Fibroblast of mammary gland (primary cell): ENCODE measurements at regions not wholly inside any gene's neighbourhood (a gene's known extent, or its start where the extent isn't known, plus 50 kb on each side); places are given as distances from the start of the nearest gene placed in this dataset.
"Not testable (repeated sequence)": the region's sequence is repeated elsewhere in the genome, so short reads cannot be mapped to it uniquely, and the experiment has no call there.

ENCODE experiments used
- DNase-seq: peaks from one replicate; pipeline ENCODE4 v3.0.0-alpha.2; 2010; ENCODE audit warnings: low read depth
- H3K4me3 ChIP-seq: 2 replicates; pipeline ENCODE4 v1.5.1; 2011; ENCODE audit warnings: low read depth, mild to moderate bottlenecking, low read length, moderate library complexity; ENCODE audit not compliant: control insufficient read depth
- TF ChIP-seq, protein P1 (sequence below): conservative IDR thresholded peaks from 2 replicates; pipeline ENCODE4 v1.5.1; 2011; ENCODE audit warnings: low read depth, low read length, inconsistent platforms; ENCODE audit not compliant: control insufficient read depth, insufficient read depth

DNA sequence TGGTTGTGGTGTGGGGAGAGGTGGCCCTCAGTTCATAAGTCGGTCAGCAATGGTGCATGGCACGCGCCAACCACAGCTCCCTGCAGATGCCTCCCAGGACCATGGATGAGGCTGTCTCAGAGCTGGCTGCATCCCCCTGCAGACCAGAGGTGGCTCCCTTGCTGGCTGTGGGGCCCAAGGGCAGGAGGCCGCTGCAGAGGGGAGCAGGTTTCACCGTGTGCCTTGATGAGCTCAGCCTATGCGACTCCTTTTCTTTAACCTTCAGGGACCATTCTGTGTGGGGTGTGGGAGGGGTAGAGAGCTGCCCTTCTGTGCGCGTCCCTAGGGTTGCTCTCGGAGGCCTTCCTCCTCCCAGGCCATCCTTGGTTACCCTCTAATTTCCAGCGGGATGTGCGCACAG is 152.4 kb downstream of the ACTR3B start:
- TF ChIP-seq, protein P1, sequence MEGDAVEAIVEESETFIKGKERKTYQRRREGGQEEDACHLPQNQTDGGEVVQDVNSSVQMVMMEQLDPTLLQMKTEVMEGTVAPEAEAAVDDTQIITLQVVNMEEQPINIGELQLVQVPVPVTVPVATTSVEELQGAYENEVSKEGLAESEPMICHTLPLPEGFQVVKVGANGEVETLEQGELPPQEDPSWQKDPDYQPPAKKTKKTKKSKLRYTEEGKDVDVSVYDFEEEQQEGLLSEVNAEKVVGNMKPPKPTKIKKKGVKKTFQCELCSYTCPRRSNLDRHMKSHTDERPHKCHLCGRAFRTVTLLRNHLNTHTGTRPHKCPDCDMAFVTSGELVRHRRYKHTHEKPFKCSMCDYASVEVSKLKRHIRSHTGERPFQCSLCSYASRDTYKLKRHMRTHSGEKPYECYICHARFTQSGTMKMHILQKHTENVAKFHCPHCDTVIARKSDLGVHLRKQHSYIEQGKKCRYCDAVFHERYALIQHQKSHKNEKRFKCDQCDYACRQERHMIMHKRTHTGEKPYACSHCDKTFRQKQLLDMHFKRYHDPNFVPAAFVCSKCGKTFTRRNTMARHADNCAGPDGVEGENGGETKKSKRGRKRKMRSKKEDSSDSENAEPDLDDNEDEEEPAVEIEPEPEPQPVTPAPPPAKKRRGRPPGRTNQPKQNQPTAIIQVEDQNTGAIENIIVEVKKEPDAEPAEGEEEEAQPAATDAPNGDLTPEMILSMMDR = no peak
- no peak overlapping the region for H3K4me3 ChIP-seq

GRCh38 chr7:152912511-152912910 is 153.0 kb downstream of the ACTR3B start:
- no peak for DNase-seq
- no peak overlapping the region for H3K4me3 ChIP-seq
- TF ChIP-seq, protein P1 = no peak

More for the DNA sequence above, 152.4 kb downstream of the ACTR3B start:
- DNase-seq = no peak

DNA sequence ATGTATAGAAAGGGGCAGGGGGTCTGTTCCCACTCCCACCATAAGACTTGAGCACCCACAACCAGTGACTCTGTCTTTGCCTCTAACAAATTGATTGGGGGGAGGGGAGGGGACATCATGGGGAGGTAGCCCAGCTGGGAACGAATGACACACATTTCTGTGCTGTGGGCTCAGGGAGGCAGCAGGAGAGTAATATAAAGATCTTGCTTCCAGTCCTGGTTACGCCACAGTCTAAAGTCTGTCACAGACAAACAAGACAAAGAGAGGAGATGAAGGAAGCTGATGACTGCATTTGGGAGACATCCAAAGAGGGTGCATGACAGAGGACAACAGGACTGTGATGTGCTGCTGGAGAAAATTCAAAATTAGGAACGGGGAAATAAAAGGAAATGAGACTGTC is 153.9 kb downstream of the ACTR3B start:
- H3K4me3 ChIP-seq = no peak overlapping the region
- TF ChIP-seq, protein P1 = no peak
- no peak for DNase-seq

DNA sequence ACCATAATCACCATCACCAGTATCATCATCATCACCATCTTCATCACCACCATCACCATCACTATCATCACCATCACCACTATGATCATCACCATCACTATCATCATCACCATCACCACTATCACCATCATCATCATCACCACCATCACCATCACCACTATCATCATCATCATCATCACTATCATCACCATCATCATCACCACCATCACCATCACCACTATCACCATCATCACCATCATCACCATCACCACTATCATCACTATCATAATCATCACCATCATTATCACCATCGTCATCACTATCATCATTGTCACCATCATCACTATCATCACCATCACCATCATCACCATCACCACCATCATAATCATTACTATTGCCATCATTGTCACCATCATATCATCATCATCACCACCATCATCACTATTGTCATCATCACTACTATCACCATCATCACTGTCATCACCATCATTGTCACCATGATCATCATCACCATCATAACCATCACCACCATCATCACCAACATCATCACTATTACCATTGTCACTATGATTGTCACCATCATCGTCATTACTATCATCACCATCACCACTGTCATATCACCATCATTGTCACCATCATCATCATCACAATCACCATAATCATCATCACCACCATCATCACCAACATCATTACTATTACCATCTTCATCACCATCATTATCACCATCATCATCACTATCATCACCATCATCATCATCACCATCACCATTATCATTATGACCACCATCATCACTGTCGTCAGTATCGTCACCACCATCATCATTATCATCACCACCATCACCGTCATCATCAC is 154.7 kb downstream of the ACTR3B start:
- H3K4me3 ChIP-seq = no peak overlapping the region
- DNase-seq = no peak
- TF ChIP-seq, protein P1 = no peak

DNA sequence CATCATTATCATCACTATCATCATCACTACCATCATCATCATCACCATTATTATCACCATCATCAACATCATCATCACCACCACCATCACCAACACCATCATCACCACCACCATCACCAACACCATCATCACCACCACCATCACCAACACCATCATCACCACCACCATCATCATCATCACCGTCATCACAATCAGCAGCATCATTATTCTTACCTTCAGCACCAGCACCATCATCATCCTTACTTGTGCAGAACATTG is 155.2 kb downstream of the ACTR3B start:
- DNase-seq, H3K4me3 ChIP-seq: not testable (repeated sequence)

GRCh38 chr7:152922318-152923081 is 162.9 kb downstream of the ACTR3B start:
- H3K4me3 ChIP-seq = no peak overlapping the region
- TF ChIP-seq, protein P1 = no peak
- DNase-seq = no peak

- TF ChIP-seq, protein P1 = no peak
- no peak for DNase-seq
- H3K4me3 ChIP-seq = no peak overlapping the region
Observed at GRCh38 chr7:152923711-152924110, 164.2 kb downstream of the ACTR3B start.
